ENCODE measurements at regions not wholly inside any gene's neighbourhood (a gene's known extent, or its start where the extent isn't known, plus 50 kb on each side); places are given as distances from the start of the nearest gene placed in this dataset.
"Not testable (repeated sequence)": the region's sequence is repeated elsewhere in the genome, so short reads cannot be mapped to it uniquely, and the experiment has no call there.

DNA sequence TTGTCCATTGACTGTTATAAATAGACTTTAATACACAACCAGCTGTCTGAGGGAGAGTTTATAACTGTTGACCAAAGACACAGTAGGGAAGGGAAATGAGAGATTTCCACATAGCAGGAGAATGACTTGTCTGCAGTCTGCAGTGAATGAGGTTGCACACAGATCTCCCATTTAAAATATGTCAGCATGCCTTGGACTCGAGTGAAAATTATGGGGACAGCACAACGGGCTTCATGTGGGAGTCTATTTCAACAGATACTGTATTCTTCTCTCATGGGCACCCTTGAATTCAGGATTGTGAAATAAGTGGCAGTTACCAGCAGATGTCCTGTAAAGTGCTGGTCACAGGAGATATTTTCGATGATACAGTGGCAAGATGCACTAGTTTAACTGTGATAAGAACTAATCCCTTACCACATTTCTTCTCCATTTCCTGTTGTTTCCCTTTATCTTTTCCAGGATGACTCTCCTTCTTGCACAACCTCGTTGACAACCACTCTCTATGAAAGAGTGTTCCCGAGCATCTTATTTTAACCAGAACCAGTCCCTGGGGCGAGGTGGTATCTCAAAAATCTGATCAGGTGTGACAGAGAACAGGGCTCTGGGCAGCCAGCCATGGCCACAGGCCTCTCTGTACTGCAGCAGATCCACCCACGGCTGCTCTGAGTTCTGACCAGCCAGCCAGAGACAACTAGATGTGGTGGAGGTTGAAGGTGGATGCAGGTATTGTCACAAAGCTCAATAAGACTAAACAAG lies 51.5 kb upstream of the MAP3K1 start:
- peak; percentile 84 for DNase-seq

DNA sequence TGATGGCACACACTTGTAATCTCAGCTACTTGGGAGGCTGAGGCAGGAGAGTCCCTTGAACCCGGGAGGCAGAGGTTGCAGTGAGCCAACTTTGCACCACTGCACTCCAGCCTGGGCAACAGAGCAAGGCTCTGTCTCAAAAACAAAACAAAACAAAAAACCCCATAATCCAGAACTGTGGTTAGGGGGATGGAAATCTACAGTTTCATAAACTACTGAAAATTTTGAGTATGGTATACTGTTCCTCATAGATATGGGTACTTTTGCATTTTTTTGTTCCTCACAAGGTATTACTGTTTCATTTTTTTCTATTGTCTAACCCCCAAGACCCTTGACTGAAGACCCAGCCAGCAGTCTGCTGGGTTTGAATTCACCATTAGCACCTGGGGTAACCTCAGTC lies 52.2 kb upstream of the MAP3K1 start:
- no peak for DNase-seq

DNA sequence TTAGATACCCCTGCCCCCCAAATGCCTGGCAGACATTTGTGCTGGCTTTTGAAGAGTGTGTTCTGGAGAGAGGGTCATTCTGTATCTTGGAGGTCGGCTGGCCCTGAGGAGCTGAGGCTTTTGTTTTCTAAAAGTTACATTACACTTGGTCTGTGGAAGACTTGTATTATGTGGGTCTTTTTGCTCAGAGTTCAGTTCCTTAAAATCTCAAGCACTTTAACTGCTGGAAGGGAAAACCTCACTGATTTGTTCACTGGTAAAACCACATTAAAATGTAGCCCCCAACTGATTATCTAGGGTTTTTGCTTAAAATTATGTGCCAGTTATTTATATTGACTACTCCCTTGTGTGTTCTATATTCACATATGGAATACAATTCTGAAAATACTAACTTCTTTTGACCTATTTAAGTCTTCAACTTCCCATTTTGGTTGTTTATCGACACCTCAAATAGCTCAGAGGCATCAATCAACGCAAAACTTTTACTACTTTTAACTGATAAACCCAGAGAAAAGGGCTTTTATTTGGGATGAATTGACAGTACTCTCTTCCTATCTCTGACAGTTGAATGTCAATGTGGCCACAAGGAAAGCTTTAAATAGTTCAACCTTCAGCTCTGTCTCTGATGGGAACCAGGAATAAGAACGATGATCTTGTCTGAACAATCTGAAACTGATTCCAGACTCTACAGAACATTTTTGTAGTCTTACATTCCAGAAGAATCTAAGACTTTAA lies 54.0 kb upstream of the MAP3K1 start:
- no peak for DNase-seq

DNA sequence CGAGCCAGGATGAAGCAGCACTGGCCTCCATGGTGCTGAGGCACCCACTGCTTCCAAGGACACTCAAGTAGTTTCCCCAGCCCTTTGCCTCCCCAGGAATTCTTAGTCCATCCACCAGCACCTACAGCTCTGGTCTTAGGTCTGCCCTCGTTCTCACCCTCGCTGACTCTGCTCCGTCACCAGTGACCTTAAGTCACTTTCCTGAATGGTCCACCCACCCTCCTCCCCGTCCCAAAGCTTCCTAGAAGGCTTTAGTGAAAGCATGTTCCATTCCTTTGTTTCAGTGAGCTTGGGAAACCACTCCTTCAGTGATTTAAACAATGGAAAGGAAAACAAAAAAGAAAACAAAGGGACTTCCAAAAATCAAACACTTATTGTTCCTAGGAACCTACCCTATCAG lies 54.6 kb upstream of the MAP3K1 start:
- DNase-seq = no peak

DNA sequence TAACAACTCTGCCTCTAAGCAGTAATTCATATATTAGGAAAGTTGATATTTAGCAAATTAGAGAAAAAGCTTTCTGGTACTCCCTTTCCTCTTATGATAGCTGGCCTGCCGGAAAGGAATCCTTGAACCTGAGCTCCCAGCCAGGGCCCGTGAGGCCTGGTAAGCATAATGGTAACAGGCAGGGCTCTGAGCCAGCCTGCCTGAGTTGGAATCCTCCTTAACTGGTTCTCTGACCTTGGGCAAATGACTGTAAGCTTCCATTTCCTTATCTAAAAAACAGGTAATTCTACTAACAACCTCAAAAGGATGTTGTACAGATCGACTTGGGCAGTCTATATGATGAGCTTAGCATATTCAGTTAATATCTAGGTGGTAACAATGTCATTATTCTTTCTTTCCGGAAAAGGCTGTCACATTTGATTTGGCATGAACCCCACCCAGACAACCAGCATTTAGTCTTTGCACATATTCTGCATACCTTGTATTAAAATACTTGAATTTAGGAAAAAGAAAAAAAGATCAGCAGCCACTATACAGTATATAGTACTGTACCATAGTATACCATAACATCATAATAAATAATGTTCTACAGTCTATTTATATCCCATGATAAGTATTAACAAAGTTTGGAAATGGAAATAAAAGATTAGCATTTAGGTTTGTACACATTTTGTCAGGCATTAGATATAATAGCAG lies 55.7 kb upstream of the MAP3K1 start:
- no peak for DNase-seq

DNA sequence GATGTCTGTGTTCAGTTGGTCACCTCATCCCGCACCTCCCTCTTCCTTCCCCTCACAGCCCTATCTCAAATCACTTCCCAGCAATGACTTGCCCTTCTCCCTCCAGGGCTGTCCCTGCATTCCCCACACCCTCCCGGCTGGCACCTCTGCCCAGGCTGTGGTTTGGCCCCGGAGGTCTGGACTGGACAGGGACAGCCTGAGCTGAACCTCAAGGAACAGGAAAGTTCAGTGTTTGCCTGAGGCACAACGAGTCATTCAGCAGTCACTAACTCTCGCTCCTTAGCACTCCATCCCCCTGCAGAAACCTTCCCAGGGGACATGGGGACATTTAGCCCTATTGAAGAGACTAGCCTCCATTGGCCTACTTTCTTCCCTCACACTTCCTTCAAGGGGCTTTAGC lies 58.3 kb upstream of the MAP3K1 start:
- DNase-seq = no peak

DNA sequence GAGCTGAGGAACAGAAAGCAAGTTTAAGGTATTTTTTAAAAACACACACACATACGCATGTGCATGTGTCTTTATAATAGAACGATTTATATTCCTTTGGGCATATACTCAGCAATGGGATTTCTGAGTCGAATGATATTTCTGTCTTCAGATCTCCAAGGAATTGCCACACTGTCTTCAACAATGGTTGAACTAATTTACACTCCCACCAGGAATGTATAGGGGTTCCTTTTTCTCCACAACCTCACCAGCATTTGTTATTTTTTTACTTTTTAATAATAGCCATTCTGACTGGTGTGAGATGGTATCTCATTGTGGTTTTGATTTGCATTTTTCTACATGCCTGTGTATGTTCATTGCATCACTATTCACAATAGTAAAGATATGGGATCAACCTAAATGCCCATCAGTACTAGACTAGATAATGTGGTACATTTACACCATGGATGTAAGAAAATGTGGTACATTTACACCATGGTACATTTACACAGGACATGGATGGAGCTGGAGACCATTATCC lies 60.3 kb upstream of the MAP3K1 start:
- no peak for DNase-seq

DNA sequence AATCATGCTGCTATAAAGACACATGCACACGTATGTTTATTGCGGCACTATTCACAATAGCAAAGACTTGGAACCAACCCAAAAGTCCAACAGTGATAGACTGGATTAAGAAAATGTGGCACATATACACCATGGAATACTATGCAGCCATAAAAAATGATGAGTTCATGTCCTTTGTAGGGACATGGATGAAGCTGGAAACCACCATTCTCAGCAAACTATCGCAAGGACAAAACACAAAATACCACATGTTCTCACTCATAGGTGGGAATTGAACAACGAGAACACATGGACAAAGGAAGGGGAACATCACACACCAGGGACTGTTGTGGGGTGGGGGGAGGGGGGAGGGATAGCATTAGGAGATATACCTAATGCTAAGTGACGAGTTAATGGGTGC lies 61.8 kb upstream of the MAP3K1 start:
- not testable (repeated sequence) for DNase-seq

DNA sequence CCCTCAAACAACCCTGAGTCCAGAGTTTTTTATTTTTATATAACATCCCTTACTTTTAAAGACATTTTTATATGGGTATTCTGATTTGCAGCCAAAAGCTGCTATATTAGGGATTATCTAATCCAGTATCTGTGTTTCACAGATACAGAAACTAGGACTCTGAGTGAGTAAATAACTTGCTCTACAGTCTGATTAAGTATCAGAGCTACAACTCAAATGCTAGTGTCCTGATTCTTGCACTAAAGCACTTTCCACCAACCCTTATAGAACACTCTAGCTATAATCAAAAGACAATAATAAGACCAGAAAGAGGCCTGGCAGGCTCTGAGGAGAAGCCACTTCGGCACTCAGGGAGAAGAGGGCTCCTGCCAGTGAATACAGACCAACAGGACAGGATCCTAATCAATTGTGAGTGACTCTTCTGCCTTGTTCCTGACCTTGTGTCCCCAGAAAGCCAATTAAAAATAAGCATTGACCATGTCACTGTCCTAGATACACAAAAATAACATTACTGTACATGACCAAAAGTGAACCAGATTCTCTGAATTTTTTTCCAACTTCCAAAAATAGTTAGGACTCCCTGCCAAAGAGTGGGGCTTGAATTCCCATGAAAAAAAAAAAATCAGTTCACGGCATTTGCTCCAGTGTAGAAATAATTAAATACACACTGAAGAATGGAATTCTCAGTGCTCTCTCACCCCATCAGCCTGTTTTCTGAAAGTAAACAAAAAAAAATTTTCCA lies 63.6 kb upstream of the MAP3K1 start:
- no peak for DNase-seq

DNA sequence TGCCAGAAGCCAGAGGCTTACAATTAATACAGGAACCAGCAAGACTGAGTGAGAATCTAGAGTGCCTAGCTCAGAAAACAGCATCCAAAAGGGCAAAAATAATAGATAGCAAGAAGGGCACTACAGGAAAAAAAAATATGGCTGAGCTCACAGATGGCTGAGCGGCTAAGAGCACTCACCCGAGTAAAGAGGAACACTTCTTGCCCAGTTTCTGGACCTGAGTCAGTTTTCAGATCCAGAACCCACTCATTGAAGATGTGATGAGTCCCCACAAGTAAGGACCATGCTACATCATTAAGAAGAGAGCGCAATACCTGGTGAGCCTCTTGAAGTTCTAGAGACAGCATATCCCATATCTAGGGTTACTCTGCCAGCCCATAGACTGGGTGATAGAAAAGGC lies 65.5 kb upstream of the MAP3K1 start:
- no peak for DNase-seq

DNA sequence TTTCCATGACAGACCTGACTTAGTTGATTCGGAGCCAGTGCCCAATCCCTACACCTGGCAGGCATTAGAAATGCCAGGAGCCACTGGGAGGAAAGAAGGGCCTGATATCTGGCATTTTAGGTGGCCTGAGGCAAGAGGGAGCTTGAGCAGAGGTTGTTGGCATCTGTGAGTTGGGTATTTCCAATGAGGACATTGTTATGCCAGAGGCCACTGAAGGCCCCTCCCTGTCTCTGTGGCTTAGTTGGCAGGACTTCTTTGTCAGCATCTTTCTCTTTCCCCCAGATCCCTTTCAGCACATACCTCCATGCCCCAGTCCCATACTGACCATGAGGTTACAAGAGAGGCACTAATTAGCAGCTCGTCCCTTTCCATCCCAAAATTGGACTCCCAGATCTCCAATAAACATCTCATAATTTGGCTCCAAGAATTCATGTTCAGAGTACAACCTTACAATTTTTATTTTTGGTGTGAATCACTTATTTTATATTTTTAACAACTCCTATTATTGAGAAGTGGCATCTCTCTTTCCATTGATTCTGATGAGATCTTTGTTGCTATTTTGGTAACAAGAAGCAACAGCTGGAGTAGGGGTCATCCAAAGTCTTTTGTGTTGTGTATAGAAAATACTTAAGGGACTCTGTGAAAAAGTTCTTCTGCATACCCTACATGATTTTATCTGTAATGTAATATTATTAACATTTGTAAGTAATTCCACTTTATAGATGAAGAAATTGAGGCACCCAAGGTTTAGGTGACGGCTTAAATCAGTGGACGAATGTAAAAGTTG lies 68.6 kb upstream of the MAP3K1 start:
- peak; percentile 42 for DNase-seq

DNA sequence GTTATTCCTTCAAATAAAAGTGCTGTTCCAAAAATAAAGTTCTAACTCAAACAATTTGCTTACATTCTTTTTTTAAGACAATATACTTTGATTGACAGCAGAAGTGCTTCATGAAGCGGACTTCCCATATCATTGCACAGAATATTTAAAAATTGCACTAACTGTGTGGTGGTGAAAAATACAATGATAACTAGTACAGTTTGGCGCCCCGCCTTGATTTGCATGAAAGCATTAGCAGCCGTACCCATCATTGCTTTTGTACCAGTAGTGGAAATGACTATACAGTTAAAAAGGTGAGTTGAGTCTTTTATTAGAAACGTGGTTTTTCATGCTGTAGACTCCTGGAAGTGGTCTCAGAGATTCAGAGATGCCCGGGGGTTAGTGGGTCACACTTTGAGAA lies 69.5 kb upstream of the MAP3K1 start:
- DNase-seq = no peak

DNA sequence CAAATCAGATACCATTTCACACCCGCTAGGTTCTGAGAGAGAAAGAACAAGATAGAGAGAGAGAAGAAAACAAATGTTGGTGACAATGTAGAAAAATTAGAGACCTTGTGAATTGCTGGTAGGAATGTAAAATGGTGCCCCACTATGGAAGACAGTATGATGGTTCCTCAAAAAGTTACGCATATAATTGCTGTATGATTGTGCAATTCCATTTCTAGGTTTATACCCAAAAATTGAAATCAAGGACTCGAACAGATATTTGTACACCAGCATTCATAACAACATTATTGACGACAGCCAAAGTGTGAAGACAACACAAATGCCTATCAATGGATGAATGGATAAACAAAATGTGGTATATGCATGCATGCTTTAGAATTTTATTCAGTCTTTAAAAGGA lies 74.5 kb upstream of the MAP3K1 start:
- no peak for DNase-seq

DNA sequence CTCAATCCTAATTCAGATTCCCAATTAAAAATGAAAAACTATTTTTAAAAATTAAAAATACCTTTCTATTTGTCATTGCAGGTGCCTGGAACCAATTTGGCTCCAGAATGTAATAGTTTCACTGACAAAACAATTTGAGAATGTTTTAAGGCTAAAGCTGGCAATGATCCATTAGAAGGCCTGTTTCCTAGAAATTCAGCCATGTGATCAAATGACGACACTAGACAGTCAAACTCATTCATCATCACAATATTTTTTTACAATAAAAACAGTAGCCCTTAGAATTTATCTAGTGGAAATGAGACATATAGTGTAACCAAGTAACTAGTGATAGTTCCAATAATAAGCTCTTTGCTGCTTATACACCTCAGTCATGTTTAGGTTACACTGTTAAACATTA lies 75.4 kb upstream of the MAP3K1 start:
- DNase-seq = no peak

DNA sequence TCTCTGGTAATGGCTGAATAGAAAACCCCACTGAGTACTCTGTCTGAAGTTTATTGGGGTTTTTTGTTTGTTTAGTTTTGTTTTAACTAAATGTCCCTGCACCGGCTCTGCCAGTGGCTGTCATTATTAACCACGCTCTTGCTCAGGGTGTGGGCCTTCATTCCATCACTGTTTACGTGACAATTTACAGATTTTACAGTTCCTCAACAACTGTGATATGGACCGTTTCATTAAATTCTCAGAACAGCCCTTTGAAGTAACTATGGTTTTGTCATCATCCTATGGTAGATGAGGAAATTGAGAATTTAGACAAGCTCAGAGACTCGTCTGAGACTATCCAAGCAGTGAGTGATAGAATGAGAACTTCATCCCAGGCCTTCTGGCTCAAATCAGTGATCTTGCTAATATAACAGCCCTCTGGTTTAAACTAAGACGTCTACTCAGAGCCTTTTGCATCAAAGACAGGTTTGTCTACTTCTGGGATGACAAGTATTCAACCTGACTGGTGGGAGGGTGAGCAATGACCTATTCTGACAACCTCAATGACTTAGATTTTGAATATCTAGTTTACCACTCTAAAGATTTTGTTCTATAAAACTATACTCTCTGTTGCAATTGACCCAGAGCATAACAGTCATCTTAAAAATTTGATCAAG lies 77.3 kb upstream of the MAP3K1 start:
- DNase-seq = peak; percentile 35

DNA sequence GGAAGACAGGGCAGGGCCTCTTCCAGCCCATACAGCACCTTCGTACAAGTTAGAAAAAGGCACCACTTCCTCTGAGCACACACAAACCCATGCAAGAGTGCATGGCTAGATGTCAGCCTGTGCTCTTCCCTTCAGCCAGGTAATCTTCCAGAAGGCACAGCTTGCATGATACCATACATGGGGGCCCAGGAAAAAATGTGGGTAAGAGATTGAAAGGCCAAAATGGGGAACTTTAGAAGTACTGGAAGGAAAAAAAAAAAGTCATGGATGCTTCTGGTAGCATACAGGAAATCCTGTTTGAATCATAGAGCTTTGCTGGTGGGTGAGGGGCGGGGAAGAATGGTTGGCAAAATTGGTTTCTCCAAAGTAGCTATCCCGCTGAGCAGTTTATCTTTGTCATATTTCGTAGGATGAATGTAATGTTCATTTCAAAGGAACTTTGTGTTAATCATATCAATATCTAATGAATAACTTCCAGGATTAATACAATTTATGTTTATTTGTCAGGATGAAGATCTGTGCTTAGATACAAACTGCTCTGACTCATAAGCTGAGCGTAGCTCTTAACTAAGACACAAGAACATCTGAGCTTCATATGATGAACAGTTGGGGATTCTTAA lies 78.2 kb upstream of the MAP3K1 start:
- DNase-seq = peak; percentile 52

DNA sequence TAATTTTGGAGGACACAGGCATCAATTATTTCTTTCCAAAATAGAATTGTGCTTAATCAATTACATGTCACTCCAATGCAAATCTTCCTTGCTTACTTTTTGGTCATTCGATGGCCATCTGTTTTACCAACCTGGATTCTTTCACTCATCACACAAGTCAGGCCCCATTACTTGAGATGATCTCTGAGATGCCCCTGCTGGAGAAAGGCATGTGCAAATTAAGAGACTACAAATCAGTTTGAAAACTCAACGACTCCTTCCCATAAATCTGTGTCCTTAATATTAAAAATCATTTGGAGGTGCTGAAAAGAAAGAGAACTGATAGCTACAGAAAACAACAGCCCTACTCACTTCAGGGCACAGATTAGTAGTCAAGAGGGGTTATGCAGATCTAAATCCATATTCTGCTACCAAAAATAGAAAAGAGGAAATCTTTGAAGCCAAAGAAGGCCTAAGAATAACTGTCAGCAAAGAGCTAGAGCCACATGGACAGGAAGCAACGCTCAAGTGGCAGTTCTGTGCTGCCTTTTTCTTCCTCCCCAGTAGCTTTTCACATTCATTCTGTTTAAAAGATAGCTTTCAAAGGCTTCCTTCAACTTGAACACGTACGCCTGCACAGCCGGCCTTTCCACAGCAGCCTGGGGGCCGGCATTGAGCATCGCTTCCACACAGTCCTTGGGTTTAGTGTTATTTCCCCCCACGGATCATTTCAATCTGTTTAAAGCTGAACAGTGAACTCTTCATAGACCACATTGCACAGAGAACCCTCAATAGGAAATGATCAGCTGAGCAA lies 79.3 kb upstream of the MAP3K1 start:
- DNase-seq = peak; percentile 26

DNA sequence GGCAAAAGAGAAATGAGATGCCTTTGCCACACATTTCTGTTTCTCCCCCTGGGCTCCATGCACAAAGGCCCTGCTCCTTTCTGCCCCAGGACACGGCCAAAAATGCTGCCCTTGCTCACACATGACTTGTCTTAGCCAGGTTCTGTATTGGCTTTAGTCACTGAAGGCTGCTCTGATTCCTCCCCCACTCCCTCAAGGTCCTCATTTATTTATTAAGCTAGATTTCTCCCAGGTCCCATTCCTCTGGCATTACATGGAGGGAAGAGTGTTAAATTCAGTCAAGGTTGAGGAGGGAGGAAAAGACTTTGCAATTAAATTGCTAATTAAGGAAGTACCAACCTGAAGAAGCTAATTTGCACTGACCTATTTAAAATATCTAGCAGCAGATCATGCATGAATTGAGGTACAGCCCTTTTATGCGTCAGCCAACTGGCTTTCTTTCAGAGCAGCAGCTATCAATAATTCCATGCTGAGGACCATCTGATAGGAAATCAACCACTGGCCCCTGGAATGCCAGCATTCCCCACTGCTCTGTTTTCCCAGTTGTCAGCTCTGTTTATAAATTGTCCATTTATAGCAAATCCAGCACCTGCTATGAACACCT lies 81.2 kb upstream of the MAP3K1 start:
- DNase-seq = no peak

DNA sequence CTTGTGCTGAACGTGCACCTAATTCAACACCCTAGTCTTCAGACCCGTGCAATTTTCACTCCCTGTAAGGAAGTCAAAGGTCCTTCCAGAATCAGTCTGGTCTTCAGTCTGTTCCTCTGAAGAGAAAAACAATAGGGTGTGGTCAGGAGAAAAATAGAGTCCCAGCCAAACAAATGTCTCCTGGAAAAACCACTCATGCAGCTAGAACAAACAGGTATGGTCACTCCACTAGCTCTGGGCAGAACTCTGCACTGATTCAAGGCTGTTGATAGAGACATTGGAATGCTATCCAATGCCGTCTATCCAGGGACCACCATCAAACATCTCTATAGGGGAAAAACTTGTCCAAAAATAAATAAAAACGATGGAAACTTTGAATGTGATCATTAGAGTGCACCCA lies 81.8 kb upstream of the MAP3K1 start:
- DNase-seq = no peak

DNA sequence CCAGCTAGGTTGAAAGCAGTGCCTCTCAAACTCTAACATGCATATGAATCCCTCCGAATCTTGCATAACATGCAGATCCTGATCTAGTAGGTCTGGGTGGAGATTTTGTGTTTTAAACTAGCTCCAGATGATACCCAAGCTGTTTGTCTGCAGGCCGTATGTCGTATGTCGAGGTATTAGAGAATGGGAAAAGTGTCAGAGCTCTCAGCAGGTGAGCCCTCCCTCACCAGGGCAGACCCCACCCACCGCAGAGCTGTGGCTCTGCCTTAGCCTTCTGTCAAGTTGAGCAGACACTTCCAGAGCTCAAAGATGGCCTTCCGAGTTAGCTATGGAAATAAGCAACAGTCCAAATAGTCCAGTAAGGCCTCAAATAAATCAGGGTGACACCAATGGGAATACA lies 83.2 kb upstream of the MAP3K1 start:
- no peak for DNase-seq
